WTC11 (cell line): ENCODE measurements at regions not wholly inside any gene's neighbourhood (a gene's known extent, or its start where the extent isn't known, plus 50 kb on each side); places are given as distances from the start of the nearest gene placed in this dataset.

Source experiments
- ATAC-seq: fragments of 200-7000 bp; cut with Tn5 transposase; 2 replicates; pipeline ENCODE4 v1.10.0; 2021; ENCODE audit warnings: mild to moderate bottlenecking, moderate library complexity
- CTCF ChIA-PET: fragments of 300-600 bp; sonication (Branson Sonifier 250); formaldehyde crosslinking; loops from one replicate; lab custom pipeline; 2021; ENCODE audit warnings: antibody characterized with exemption; lab: Charles Lee
- POLR2A ChIA-PET: fragments of 350-600 bp; sonication (Branson Sonifier 250); formaldehyde crosslinking; loops from one replicate; lab custom pipeline; 2021; ENCODE audit warnings: antibody characterized with exemption; lab: Charles Lee
- DNase-seq: peaks from one replicate; pipeline ENCODE4 v3.0.0; 2021; ENCODE audit warnings: low spot score
- H3K27ac Mint-ChIP-seq: 2 replicates; pipeline ENCODE4 v1.8.0; 2021; ENCODE audit warnings: mixed read lengths
- H3K27me3 Mint-ChIP-seq: 2 replicates; pipeline ENCODE4 v1.8.0; 2021; ENCODE audit warnings: low read depth, mild to moderate bottlenecking, moderate library complexity, mixed read lengths
- H3K36me3 Mint-ChIP-seq: 2 replicates; pipeline ENCODE4 v1.8.0; 2021; ENCODE audit warnings: mixed read lengths
- H3K4me1 Mint-ChIP-seq: 2 replicates; pipeline ENCODE4 v1.8.0; 2022; ENCODE audit warnings: mixed read lengths
- H3K4me3 Mint-ChIP-seq: 2 replicates; pipeline ENCODE4 v1.8.0; 2021; ENCODE audit warnings: mild to moderate bottlenecking, moderate library complexity, mixed read lengths
- H3K9me3 Mint-ChIP-seq: 2 replicates; pipeline ENCODE4 v1.8.0; 2021; ENCODE audit warnings: mixed read lengths
- AFF4 ChIP-seq: sonication (generic); formaldehyde crosslinking; IDR thresholded peaks from 2 replicates; pipeline ENCODE4 v1.8.1; 2023; ENCODE audit warnings: mild to moderate bottlenecking, missing genetic modification reagents, borderline replicate concordance
- ESRRA ChIP-seq: sonication (generic); formaldehyde crosslinking; IDR thresholded peaks from 2 replicates; pipeline ENCODE4 v1.8.1; 2022; ENCODE audit warnings: mild to moderate bottlenecking, missing genetic modification reagents, borderline replicate concordance
- MAX ChIP-seq: sonication (generic); formaldehyde crosslinking; IDR thresholded peaks from 2 replicates; pipeline ENCODE4 v1.8.0; 2022; ENCODE audit warnings: mild to moderate bottlenecking, missing genetic modification reagents
- RORB ChIP-seq: fragments of 250-450 bp; sonication (Bioruptor Pico); IDR thresholded peaks from 2 replicates; pipeline ENCODE4 v1.9.0; 2021; ENCODE audit warnings: mild to moderate bottlenecking
- TP53 ChIP-seq: sonication (generic); formaldehyde crosslinking; IDR thresholded peaks from 2 replicates; pipeline ENCODE4 v1.8.1; 2023; ENCODE audit warnings: mild to moderate bottlenecking, missing genetic modification reagents
- TF ChIP-seq, protein P1 (sequence below): fragments of 250-450 bp; sonication (Bioruptor Pico); IDR thresholded peaks from 2 replicates; pipeline ENCODE4 v1.8.0; 2021; ENCODE audit warnings: mild to moderate bottlenecking
- TF ChIP-seq, protein P2 (sequence below): sonication (generic); formaldehyde crosslinking; IDR thresholded peaks from 2 replicates; pipeline ENCODE4 v1.8.1; 2022; ENCODE audit warnings: missing genetic modification reagents, borderline replicate concordance

DNA sequence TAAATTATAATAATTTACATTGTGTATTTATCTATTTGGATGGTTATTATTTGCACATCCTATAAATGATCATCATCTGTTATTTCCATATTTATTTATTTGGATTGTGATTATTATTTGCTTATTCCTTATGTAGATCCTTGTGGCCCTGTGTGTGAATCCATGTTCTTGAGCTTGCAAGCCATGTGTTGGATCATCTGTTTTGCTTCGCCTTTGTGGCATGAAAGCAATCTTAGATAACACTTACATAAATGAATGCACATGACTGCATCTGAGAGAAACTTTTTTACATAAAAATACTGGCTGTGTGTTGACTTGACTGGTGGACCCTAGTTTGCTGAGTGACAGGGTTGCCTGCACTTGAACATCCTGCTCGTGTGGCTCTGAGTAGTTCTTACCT, 1024.5 kb upstream of the RBFOX1 start:
- CTCF ChIA-PET: no interaction called here
- Mint-ChIP-seq H3K4me1 (no peaks in the 10 kb centered on the region), H3K36me3 (peaks cover 71% of the 10 kb centered on the region), H3K9me3 (peaks cover 77% of the 10 kb centered on the region), H3K27me3 (no peaks in the 10 kb centered on the region; the same call in 1 of the 2 replicates), H3K4me3 (no peak overlapping the region)
- ATAC-seq: no peak
- POLR2A ChIA-PET: no interaction called here
- TF ChIP-seq, protein P1, sequence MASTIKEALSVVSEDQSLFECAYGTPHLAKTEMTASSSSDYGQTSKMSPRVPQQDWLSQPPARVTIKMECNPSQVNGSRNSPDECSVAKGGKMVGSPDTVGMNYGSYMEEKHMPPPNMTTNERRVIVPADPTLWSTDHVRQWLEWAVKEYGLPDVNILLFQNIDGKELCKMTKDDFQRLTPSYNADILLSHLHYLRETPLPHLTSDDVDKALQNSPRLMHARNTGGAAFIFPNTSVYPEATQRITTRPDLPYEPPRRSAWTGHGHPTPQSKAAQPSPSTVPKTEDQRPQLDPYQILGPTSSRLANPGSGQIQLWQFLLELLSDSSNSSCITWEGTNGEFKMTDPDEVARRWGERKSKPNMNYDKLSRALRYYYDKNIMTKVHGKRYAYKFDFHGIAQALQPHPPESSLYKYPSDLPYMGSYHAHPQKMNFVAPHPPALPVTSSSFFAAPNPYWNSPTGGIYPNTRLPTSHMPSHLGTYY (CRISPR knock-in tag): no peak
- TF ChIP-seq, all 79 proteins: peak for 0
- no peak for DNase-seq
- H3K27ac Mint-ChIP-seq: no peak overlapping the region

GRCh38 chr16:6300523-6300922, 1032.1 kb upstream of the RBFOX1 start:
- H3K9me3 Mint-ChIP-seq: peaks cover 91% of the 10 kb centered on the region
- DNase-seq (no peak), ATAC-seq (no peak)
- no peaks in the 10 kb centered on the region for H3K4me1 Mint-ChIP-seq
- no peak overlapping the region for H3K4me3 Mint-ChIP-seq
- H3K27ac Mint-ChIP-seq: no peak overlapping the region
- no peaks in the 10 kb centered on the region; the same call in 1 of the 2 replicates for H3K27me3 Mint-ChIP-seq
- TF ChIP-seq, protein P2, sequence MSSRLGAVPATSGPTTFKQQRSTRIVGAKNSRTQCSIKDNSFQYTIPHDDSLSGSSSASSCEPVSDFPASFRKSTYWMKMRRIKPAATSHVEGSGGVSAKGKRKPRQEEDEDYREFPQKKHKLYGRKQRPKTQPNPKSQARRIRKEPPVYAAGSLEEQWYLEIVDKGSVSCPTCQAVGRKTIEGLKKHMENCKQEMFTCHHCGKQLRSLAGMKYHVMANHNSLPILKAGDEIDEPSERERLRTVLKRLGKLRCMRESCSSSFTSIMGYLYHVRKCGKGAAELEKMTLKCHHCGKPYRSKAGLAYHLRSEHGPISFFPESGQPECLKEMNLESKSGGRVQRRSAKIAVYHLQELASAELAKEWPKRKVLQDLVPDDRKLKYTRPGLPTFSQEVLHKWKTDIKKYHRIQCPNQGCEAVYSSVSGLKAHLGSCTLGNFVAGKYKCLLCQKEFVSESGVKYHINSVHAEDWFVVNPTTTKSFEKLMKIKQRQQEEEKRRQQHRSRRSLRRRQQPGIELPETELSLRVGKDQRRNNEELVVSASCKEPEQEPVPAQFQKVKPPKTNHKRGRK (CRISPR knock-in tag): no peak
- TF ChIP-seq AFF4 (CRISPR knock-in tag): no peak
- TF ChIP-seq, all 79 proteins: peak for 0
- ChIA-PET POLR2A (no interaction called here), CTCF (no interaction called here)
- peaks cover 79% of the 10 kb centered on the region for H3K36me3 Mint-ChIP-seq

DNA sequence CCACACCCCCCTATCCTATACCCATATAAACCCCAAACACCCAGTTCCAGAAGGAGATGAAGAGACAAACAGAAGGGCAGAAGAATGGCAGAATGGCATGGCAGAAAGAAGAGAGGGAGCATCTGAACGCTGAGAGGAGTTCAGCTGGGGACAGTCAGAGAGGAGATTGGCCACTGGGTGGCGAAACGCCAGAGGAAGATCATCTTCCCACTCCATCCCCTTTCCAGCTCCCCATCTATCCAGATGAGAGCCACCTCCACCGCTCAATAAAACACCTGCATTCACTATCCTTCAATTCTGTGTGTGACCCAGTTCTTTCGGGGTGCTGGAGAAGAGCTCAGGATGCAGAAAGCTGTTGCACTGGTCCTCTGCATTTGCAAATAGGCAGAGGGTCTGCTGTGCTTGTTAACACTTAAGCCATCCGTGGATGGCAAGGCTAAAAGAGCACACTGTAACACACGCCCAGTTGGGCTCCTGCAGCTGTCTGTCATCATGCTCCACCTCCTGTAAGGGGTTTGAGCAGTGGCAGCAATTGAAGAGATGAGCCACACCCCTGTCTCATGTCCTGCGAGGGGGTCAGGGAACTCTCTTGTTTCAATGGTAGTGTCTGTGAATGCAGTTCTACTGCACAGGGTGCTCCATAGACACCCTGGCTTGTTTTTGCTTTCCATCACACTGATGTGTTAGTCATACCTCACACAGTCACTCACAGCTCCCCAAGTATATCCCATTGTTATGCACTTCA, 1034.8 kb upstream of the RBFOX1 start:
- no peak for ATAC-seq
- H3K4me3 Mint-ChIP-seq: no peak overlapping the region
- TF ChIP-seq MAX: no peak
- no peak for TF ChIP-seq RORB (CRISPR knock-in tag)
- TF ChIP-seq, protein P1 (CRISPR knock-in tag): no peak
- TF ChIP-seq TP53 (CRISPR knock-in tag): no peak
- TF ChIP-seq ESRRA (CRISPR knock-in tag): no peak
- TF ChIP-seq, all 79 proteins: peak for 0
- ChIA-PET CTCF (no interaction called here), POLR2A (no interaction called here)
- Mint-ChIP-seq H3K4me1 (no peaks in the 10 kb centered on the region), H3K27me3 (peaks cover 5% of the 10 kb centered on the region), H3K36me3 (peaks cover 84% of the 10 kb centered on the region), H3K27ac (no peak overlapping the region), H3K9me3 (peaks cover 93% of the 10 kb centered on the region)
- no peak for DNase-seq

DNA sequence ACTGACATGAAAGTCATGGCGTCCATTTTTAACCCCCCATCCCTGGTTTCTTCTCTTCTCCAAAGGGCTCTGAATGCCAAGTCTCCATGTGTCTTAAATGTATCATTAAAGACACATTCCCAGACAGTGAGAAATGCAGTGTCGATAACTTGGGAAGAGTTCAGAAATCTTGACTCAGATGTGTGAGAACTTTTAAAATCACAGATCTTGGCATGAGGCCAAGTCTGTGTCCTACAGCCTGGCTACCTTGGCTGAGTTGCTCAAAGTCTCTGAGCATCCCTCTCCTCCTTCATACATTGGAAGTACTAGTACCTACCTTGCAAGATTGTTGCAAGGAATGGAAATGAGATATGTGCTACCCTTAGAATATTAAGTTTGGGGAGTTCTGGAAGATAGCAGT, 1046.5 kb upstream of the RBFOX1 start:
- H3K4me3 Mint-ChIP-seq: no peak overlapping the region
- no peak for ATAC-seq
- H3K9me3 Mint-ChIP-seq: peaks cover 93% of the 10 kb centered on the region
- no peaks in the 10 kb centered on the region for H3K4me1 Mint-ChIP-seq
- CTCF ChIA-PET: no interaction called here
- no peak for DNase-seq
- H3K27ac Mint-ChIP-seq: no peak overlapping the region
- peaks cover 9% of the 10 kb centered on the region for H3K27me3 Mint-ChIP-seq
- POLR2A ChIA-PET: no interaction called here
- TF ChIP-seq MAX: no peak
- H3K36me3 Mint-ChIP-seq: peaks cover 87% of the 10 kb centered on the region
